Stimulated activated naive CD8-positive, alpha-beta T cell treated with anti-CD3 and anti-CD28 coated beads, Interleukin-15, Interleukin-2, amounts not matched to agents 100 ng/mL and 50 ng/mL, for 24 hours (primary cell): ENCODE measurements at regions not wholly inside any gene's neighbourhood (a gene's known extent, or its start where the extent isn't known, plus 50 kb on each side); places are given as distances from the start of the nearest gene placed in this dataset.
"Not testable (repeated sequence)": the region's sequence is repeated elsewhere in the genome, so short reads cannot be mapped to it uniquely, and the experiment has no call there.

ENCODE experiments used
- H3K27ac Mint-ChIP-seq: one replicate; pipeline ENCODE4 v1.8.0; 2021; ENCODE audit warnings: mild to moderate bottlenecking, mixed read lengths
- H3K27me3 Mint-ChIP-seq: one replicate; pipeline ENCODE4 v1.8.0; 2021; ENCODE audit warnings: mixed read lengths
- H3K36me3 Mint-ChIP-seq: one replicate; pipeline ENCODE4 v1.8.0; 2021; ENCODE audit warnings: low read depth, mixed read lengths
- H3K4me1 Mint-ChIP-seq: one replicate; pipeline ENCODE4 v1.8.0; 2021; ENCODE audit warnings: low read depth, mixed read lengths
- H3K4me3 Mint-ChIP-seq: one replicate; pipeline ENCODE4 v1.8.0; 2021; ENCODE audit warnings: mild to moderate bottlenecking, mixed read lengths
- H3K9me3 Mint-ChIP-seq: one replicate; pipeline ENCODE4 v1.8.0; 2021; ENCODE audit warnings: mixed read lengths

GRCh38 chr2:236820763-236821344 is 251.2 kb downstream of the ACKR3 start:
- Mint-ChIP-seq H3K4me1 (no peaks in the 10 kb centered on the region), H3K4me3 (no peak overlapping the region), H3K27me3 (peaks cover 4% of the 10 kb centered on the region), H3K36me3 (no peaks in the 10 kb centered on the region), H3K27ac (no peak overlapping the region), H3K9me3 (peaks cover 6% of the 10 kb centered on the region)

- Mint-ChIP-seq H3K4me3 (no peak overlapping the region), H3K27me3 (peaks cover 4% of the 10 kb centered on the region), H3K9me3 (peaks cover 6% of the 10 kb centered on the region), H3K4me1 (no peaks in the 10 kb centered on the region), H3K27ac (no peak overlapping the region), H3K36me3 (no peaks in the 10 kb centered on the region)
These were observed 253.5 kb downstream of the ACKR3 start for GRCh38 chr2:236823041-236823629.

- Mint-ChIP-seq H3K4me1 (no peaks in the 10 kb centered on the region), H3K4me3 (no peak overlapping the region), H3K27me3 (peaks cover 3% of the 10 kb centered on the region), H3K27ac (no peak overlapping the region), H3K36me3 (no peaks in the 10 kb centered on the region), H3K9me3 (peaks cover 6% of the 10 kb centered on the region)
These were observed 254.3 kb downstream of the ACKR3 start for GRCh38 chr2:236823963-236824362.

GRCh38 chr2:236824836-236825235 is 255.2 kb downstream of the ACKR3 start:
- no peaks in the 10 kb centered on the region for H3K36me3 Mint-ChIP-seq
- peaks cover 6% of the 10 kb centered on the region for H3K9me3 Mint-ChIP-seq
- H3K27me3 Mint-ChIP-seq: no peaks in the 10 kb centered on the region
- H3K4me1 Mint-ChIP-seq: no peaks in the 10 kb centered on the region
- no peak overlapping the region for H3K4me3 Mint-ChIP-seq
- no peak overlapping the region for H3K27ac Mint-ChIP-seq

- no peak overlapping the region for H3K4me3 Mint-ChIP-seq
- H3K27me3 Mint-ChIP-seq: no peaks in the 10 kb centered on the region
- H3K36me3 Mint-ChIP-seq: no peaks in the 10 kb centered on the region
These were observed 256.4 kb downstream of the ACKR3 start for GRCh38 chr2:236825989-236826510.

GRCh38 chr2:236826606-236827156 is 257.1 kb downstream of the ACKR3 start:
- Mint-ChIP-seq H3K4me1 (no peaks in the 10 kb centered on the region), H3K36me3 (no peaks in the 10 kb centered on the region), H3K27ac (no peak overlapping the region), H3K4me3 (no peak overlapping the region), H3K9me3 (peaks cover 6% of the 10 kb centered on the region), H3K27me3 (no peaks in the 10 kb centered on the region)

More at GRCh38 chr2:236825989-236826510, 256.4 kb downstream of the ACKR3 start:
- Mint-ChIP-seq H3K9me3 (peaks cover 6% of the 10 kb centered on the region), H3K27ac (no peak overlapping the region), H3K4me1 (no peaks in the 10 kb centered on the region)

- H3K27me3 Mint-ChIP-seq: no peaks in the 10 kb centered on the region
- H3K4me3 Mint-ChIP-seq: no peak overlapping the region
- H3K27ac Mint-ChIP-seq: no peak overlapping the region
- H3K36me3 Mint-ChIP-seq: no peaks in the 10 kb centered on the region
- H3K9me3 Mint-ChIP-seq: no peaks in the 10 kb centered on the region
- H3K4me1 Mint-ChIP-seq: no peaks in the 10 kb centered on the region
These were observed 257.7 kb upstream of the COPS8 start for GRCh38 chr2:236827997-236828396.

GRCh38 chr2:236828820-236829219 is 256.9 kb upstream of the COPS8 start:
- Mint-ChIP-seq H3K36me3 (no peaks in the 10 kb centered on the region), H3K9me3 (no peaks in the 10 kb centered on the region), H3K27ac (no peak overlapping the region), H3K4me1 (no peaks in the 10 kb centered on the region), H3K4me3 (no peak overlapping the region), H3K27me3 (no peaks in the 10 kb centered on the region)

- H3K27me3 Mint-ChIP-seq: no peaks in the 10 kb centered on the region
- H3K27ac Mint-ChIP-seq: no peak overlapping the region
- no peaks in the 10 kb centered on the region for H3K4me1 Mint-ChIP-seq
- no peaks in the 10 kb centered on the region for H3K9me3 Mint-ChIP-seq
- H3K4me3 Mint-ChIP-seq: no peak overlapping the region
- H3K36me3 Mint-ChIP-seq: no peaks in the 10 kb centered on the region
These were observed 254.8 kb upstream of the COPS8 start for GRCh38 chr2:236830926-236831325.

GRCh38 chr2:236831698-236832097 is 254.0 kb upstream of the COPS8 start:
- Mint-ChIP-seq H3K9me3 (no peaks in the 10 kb centered on the region), H3K27ac (no peak overlapping the region), H3K4me1 (no peaks in the 10 kb centered on the region), H3K4me3 (no peak overlapping the region), H3K36me3 (no peaks in the 10 kb centered on the region), H3K27me3 (no peaks in the 10 kb centered on the region)

GRCh38 chr2:236833501-236834073 is 252.1 kb upstream of the COPS8 start:
- Mint-ChIP-seq H3K4me3 (no peak overlapping the region), H3K4me1 (no peaks in the 10 kb centered on the region), H3K9me3 (no peaks in the 10 kb centered on the region), H3K27ac (no peak overlapping the region), H3K36me3 (no peaks in the 10 kb centered on the region), H3K27me3 (no peaks in the 10 kb centered on the region)

GRCh38 chr2:236834284-236834683 is 251.4 kb upstream of the COPS8 start:
- Mint-ChIP-seq H3K9me3 (no peaks in the 10 kb centered on the region), H3K27me3 (no peaks in the 10 kb centered on the region), H3K27ac (no peak overlapping the region), H3K4me1 (no peaks in the 10 kb centered on the region), H3K36me3 (no peaks in the 10 kb centered on the region), H3K4me3 (no peak overlapping the region)

GRCh38 chr2:236835307-236836024 is 250.2 kb upstream of the COPS8 start:
- H3K9me3 Mint-ChIP-seq: no peaks in the 10 kb centered on the region

GRCh38 chr2:236836028-236836427 is 249.7 kb upstream of the COPS8 start:
- H3K36me3 Mint-ChIP-seq, H3K9me3 Mint-ChIP-seq, H3K27ac Mint-ChIP-seq: not testable (repeated sequence)

More at GRCh38 chr2:236835307-236836024, 250.2 kb upstream of the COPS8 start:
- Mint-ChIP-seq H3K27me3 (no peaks in the 10 kb centered on the region), H3K4me3 (no peak overlapping the region), H3K27ac (no peak overlapping the region), H3K4me1 (no peaks in the 10 kb centered on the region), H3K36me3 (no peaks in the 10 kb centered on the region)

GRCh38 chr2:236840215-236840614 is 245.5 kb upstream of the COPS8 start:
- H3K9me3 Mint-ChIP-seq: no peaks in the 10 kb centered on the region
- no peak overlapping the region for H3K27ac Mint-ChIP-seq
- no peaks in the 10 kb centered on the region for H3K4me1 Mint-ChIP-seq
- no peaks in the 10 kb centered on the region for H3K36me3 Mint-ChIP-seq
- H3K27me3 Mint-ChIP-seq: no peaks in the 10 kb centered on the region
- H3K4me3 Mint-ChIP-seq: no peak overlapping the region

More at GRCh38 chr2:236836028-236836427, 249.7 kb upstream of the COPS8 start:
- H3K27me3 Mint-ChIP-seq, H3K4me3 Mint-ChIP-seq, H3K4me1 Mint-ChIP-seq: not testable (repeated sequence)
